ENCODE measurements at regions not wholly inside any gene's neighbourhood (a gene's known extent, or its start where the extent isn't known, plus 50 kb on each side); places are given as distances from the start of the nearest gene placed in this dataset.

GRCh38 chr5:57316798-57317327, 143.0 kb downstream of the GPBP1 start:
- no peak overlapping the region for H3K4me3 ChIP-seq (ENCODE audit: low read depth, low read length)
- DNase-seq (ENCODE audit: low read depth) = peak; percentile 100
- no peak for TF ChIP-seq CTCF (conservative IDR thresholded peaks at IDR 0.05; ENCODE audit: low read depth, low read length)

GRCh38 chr5:57315941-57316340, 142.1 kb downstream of the GPBP1 start:
- no peak for TF ChIP-seq CTCF (conservative IDR thresholded peaks at IDR 0.05; ENCODE audit: low read depth, low read length)
- DNase-seq (ENCODE audit: low read depth) = no peak
- no peak overlapping the region for H3K4me3 ChIP-seq (ENCODE audit: low read depth, low read length)

Measured in choroid plexus epithelial cell (primary cell).